ENCODE measurements at regions not wholly inside any gene's neighbourhood (a gene's known extent, or its start where the extent isn't known, plus 50 kb on each side); places are given as distances from the start of the nearest gene placed in this dataset.
"Not testable (repeated sequence)": the region's sequence is repeated elsewhere in the genome, so short reads cannot be mapped to it uniquely, and the experiment has no call there.

DNA sequence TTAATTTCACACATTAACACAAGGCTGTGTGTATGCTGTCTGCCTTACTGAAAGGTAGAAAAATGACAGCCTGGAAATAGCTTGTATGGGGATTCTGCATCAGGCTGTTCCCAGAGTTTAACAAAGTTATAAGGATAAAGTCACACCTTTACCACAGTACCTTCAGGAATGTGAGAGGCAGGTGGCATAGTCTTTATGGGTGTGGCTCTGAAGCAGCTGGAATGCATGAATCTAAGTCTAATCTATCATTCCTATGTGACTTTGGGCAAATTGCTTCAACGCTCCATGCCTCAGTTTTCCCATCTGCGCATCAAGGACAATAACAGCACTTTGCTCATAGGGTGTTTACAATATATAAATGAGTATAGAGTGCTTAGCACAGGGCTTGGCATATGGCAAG is 84.2 kb upstream of the EGFL6 start:
- peaks cover 0 to 43% (median 2%) of the 10 kb centered on the region in 4 donors for H3K4me1 ChIP-seq
- H3K27ac ChIP-seq, result no peak overlapping the region
- no peaks in the 10 kb centered on the region for H3K27me3 ChIP-seq
- no peaks in the 10 kb centered on the region for H3K9me3 ChIP-seq
- no peak overlapping the region for H3K4me3 ChIP-seq
- intact Hi-C loops (cut with DNase I; ENCODE audit: low total_unique reads), result loop anchor here (5.0 kb wide), 1 partner anchor 513 kb away; no protein-coding TSS in a partner anchor
- no peak for TF ChIP-seq CTCF (IDR thresholded peaks at IDR 0.05)
- no peaks in the 10 kb centered on the region for H3K36me3 ChIP-seq
- DNase-seq, result no peak

DNA sequence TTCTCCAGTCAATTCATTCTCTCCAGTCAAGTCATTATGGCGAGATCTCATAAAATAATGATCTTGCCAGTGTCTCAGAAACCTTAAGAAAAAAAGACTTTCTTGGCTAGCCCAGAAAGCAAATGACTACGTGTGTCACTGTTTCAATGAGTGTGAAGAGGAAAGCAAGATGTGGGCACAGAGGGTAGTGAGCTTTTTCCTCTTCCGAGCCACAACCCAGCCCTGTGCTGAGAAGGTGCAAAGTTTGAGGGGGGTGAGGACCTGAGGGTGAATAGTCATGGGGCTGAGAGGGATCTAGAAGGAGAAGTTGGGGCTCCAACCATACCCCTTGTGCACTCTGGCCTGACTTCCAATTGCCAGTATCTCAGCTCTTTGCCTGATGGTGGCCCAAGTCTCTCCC is 85.6 kb upstream of the EGFL6 start:
- intact Hi-C loops (cut with DNase I; ENCODE audit: low total_unique reads), result no loop called here
- no peak for DNase-seq
- H3K9me3 ChIP-seq, result no peaks in the 10 kb centered on the region
- H3K4me1 ChIP-seq, result peaks cover 0 to 46% (median 2%) of the 10 kb centered on the region in 4 donors
- peak overlapping the region; percentile 61 to 66 for H3K27ac ChIP-seq
- TF ChIP-seq CTCF (IDR thresholded peaks at IDR 0.05), result no peak
- no peaks in the 10 kb centered on the region for H3K36me3 ChIP-seq
- H3K4me3 ChIP-seq, result no peak overlapping the region
- H3K27me3 ChIP-seq, result no peaks in the 10 kb centered on the region

DNA sequence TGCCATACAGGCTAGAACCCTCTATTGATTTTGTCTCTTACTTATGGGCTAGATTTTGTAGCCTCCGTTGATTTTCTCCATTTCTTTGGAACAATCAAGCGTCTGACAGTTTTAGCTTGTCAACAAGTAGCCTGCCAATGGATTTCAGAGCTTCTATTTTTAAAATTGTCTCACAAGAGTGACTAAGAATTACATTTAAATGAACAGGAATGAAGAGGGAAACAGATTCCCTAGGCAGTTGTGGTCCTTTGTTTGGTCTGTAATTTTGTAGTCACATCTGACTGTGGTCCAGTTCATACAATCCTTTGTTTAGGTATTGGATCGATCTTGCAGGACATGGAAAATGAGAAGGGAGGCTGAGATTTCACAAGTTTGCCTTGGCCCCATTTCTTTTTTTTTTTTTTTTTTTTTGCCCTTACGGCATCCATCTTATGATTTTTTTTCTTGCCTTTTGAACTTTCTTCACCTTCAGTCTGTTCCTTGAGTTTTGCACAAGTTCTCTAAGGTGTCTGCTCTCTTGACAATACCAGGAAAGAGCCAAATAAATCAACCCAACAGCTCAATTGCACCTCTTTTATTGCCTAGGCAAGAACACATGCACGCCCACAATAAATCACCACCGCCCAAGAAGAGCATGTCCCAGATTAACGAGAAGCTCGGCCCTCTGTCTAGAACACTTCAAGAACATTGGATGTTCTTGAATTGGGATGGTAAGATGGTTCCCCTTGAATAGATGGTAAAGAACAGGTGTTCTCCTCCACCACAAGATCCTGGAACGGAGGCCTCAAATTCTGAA is 86.5 kb upstream of the EGFL6 start:
- Histone ChIP-seq H3K36me3 (no peaks in the 10 kb centered on the region), H3K27me3 (no peaks in the 10 kb centered on the region), H3K27ac (peak overlapping the region; percentile 61 to 66), H3K4me1 (peaks cover 0 to 45% (median 2%) of the 10 kb centered on the region in 4 donors), H3K4me3 (no peak overlapping the region), H3K9me3 (no peaks in the 10 kb centered on the region)
- intact Hi-C loops (cut with DNase I; ENCODE audit: low total_unique reads), result no loop called here
- TF ChIP-seq CTCF (IDR thresholded peaks at IDR 0.05), result no peak
- no peak for DNase-seq

- H3K27ac ChIP-seq; DNase-seq; H3K4me3 ChIP-seq; H3K9me3 ChIP-seq; H3K27me3 ChIP-seq; intact Hi-C loops (cut with DNase I; ENCODE audit: low total_unique reads); H3K36me3 ChIP-seq: not testable (repeated sequence)
- H3K4me1 ChIP-seq, result peaks cover 0 to 31% (median 0%) of the 10 kb centered on the region in 4 donors
Measured at GRCh38 chrX:13480780-13481179, 88.6 kb upstream of the EGFL6 start.

DNA sequence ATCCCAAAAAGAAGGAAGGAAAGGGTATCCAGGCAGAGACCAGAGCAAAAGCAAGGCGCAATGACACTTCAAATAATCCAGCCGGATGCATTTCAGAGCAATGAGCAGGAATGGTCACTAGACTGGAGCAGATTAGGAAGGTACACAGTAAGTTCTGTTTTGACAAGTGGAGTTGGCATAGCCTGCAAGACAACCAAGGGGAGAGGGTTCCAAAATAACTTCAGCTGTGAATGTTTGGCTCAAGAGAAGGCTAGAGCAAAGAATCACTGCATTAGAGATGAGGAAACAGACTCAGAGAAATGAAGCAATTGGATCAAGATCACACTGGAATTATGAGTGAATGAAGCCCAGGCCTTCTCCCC is 90.0 kb upstream of the EGFL6 start:
- peak overlapping the region; percentile 61 to 63 for H3K27ac ChIP-seq
- no peak for TF ChIP-seq CTCF (IDR thresholded peaks at IDR 0.05)
- no peaks in the 10 kb centered on the region for H3K9me3 ChIP-seq
- DNase-seq, result no peak
- peaks cover 0 to 31% (median 0%) of the 10 kb centered on the region in 4 donors for H3K4me1 ChIP-seq
- H3K4me3 ChIP-seq, result no peak overlapping the region
- intact Hi-C loops (cut with DNase I; ENCODE audit: low total_unique reads), result no loop called here
- no peaks in the 10 kb centered on the region for H3K27me3 ChIP-seq
- no peaks in the 10 kb centered on the region for H3K36me3 ChIP-seq

- H3K36me3 ChIP-seq, result no peaks in the 10 kb centered on the region
- H3K9me3 ChIP-seq, result no peaks in the 10 kb centered on the region
- H3K4me1 ChIP-seq, result peaks cover 0 to 35% (median 0%) of the 10 kb centered on the region in 4 donors
- TF ChIP-seq CTCF (IDR thresholded peaks at IDR 0.05), result no peak
- intact Hi-C loops (cut with DNase I; ENCODE audit: low total_unique reads), result no loop called here
- peak overlapping the region; percentile 61 to 63 for H3K27ac ChIP-seq
- no peaks in the 10 kb centered on the region for H3K27me3 ChIP-seq
- H3K4me3 ChIP-seq, result no peak overlapping the region
- DNase-seq, result peak in 1 of 2 donors; percentile 75
Measured at GRCh38 chrX:13478740-13479451, 90.5 kb upstream of the EGFL6 start.
